ENCODE measurements at regions not wholly inside any gene's neighbourhood (a gene's known extent, or its start where the extent isn't known, plus 50 kb on each side); places are given as distances from the start of the nearest gene placed in this dataset.

DNA sequence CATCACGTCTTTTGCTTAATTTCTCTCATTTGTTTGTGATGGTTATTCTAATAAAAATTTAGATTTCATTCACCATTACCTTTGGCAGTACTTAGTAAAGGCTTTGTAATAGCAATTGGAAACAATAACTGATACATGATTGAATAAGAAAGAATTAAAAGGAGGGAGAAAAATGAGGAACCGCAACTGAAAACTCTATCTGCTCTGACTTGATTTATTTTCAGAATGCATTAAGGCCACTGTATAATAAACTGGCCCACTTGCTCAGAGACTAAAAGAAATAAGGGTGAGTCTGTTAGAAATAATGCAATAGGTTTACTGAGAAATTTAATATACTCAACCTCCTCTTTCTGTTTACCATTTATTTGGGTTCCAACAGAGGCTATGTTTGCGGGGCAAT lies 351.5 kb downstream of the TMA16 start:
- no peaks in the 10 kb centered on the region for H3K4me1 Mint-ChIP-seq (ENCODE audit: unreplicated experiment)
- no peaks in the 10 kb centered on the region for H3K27me3 Mint-ChIP-seq
- no peak overlapping the region for H3K27ac Mint-ChIP-seq
- H3K9me3 Mint-ChIP-seq = no peaks in the 10 kb centered on the region
- no peak overlapping the region for H3K4me3 Mint-ChIP-seq
- DNase-seq (ENCODE audit: extremely low spot score, unreplicated experiment) = no peak
- H3K36me3 Mint-ChIP-seq = no peaks in the 10 kb centered on the region
- no peak for TF ChIP-seq CTCF (conservative IDR thresholded peaks at IDR 0.05)

DNA sequence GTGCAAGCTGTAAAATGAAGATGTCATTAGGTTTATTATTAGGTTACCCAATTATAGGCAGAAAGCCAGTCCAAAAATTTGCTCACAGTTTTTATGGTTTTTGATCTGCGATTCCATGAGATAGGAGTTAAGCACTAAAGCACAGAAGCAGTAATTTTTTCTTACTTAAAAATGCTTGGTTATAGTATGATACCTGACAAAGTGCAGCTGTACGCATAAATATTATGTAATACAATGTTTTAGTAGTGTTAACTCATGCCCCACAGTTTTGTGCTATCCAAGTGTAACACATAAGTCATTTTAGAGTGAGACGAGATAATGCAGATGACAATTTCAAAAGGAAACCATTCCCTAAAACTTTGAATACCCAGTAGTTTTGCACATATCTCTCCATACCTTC lies 357.8 kb downstream of the TMA16 start:
- H3K9me3 Mint-ChIP-seq = no peaks in the 10 kb centered on the region
- no peaks in the 10 kb centered on the region for H3K36me3 Mint-ChIP-seq
- no peak for TF ChIP-seq CTCF (conservative IDR thresholded peaks at IDR 0.05)
- H3K27me3 Mint-ChIP-seq = no peaks in the 10 kb centered on the region
- H3K4me1 Mint-ChIP-seq (ENCODE audit: unreplicated experiment) = no peaks in the 10 kb centered on the region
- no peak overlapping the region for H3K4me3 Mint-ChIP-seq
- no peak overlapping the region for H3K27ac Mint-ChIP-seq
- DNase-seq (ENCODE audit: extremely low spot score, unreplicated experiment) = no peak

DNA sequence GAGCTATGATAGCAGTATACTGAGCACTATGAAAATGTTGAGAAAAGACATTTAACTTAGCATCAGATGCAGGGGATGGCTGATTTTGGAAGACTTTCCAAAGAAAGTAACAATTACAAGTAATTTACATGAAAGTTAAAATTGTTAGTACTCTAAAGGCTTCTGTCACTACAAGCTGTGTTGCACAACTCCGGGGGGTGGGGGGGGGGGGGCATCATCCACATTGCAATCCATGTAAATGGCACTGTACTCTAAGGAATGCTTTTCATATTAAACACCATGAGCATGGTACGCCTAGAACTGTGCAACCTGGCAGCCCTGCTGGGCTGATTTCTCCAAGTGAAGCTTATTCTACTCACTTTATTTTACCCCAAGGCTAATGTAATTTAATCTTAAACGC lies 363.4 kb downstream of the TMA16 start:
- H3K27ac Mint-ChIP-seq = no peak overlapping the region
- DNase-seq (ENCODE audit: extremely low spot score, unreplicated experiment) = no peak
- no peaks in the 10 kb centered on the region for H3K27me3 Mint-ChIP-seq
- no peaks in the 10 kb centered on the region for H3K4me1 Mint-ChIP-seq (ENCODE audit: unreplicated experiment)
- H3K4me3 Mint-ChIP-seq = no peak overlapping the region
- no peaks in the 10 kb centered on the region for H3K9me3 Mint-ChIP-seq
- H3K36me3 Mint-ChIP-seq = no peaks in the 10 kb centered on the region
- no peak for TF ChIP-seq CTCF (conservative IDR thresholded peaks at IDR 0.05)

- no peak overlapping the region for H3K27ac Mint-ChIP-seq
- no peaks in the 10 kb centered on the region for H3K4me1 Mint-ChIP-seq (ENCODE audit: unreplicated experiment)
- H3K27me3 Mint-ChIP-seq = no peaks in the 10 kb centered on the region
- no peak for DNase-seq (ENCODE audit: extremely low spot score, unreplicated experiment)
- H3K9me3 Mint-ChIP-seq = no peaks in the 10 kb centered on the region
- H3K36me3 Mint-ChIP-seq = no peaks in the 10 kb centered on the region
- TF ChIP-seq CTCF (conservative IDR thresholded peaks at IDR 0.05) = no peak
- H3K4me3 Mint-ChIP-seq = no peak overlapping the region
Measured at GRCh38 chr4:163858515-163858914, 364.0 kb downstream of the TMA16 start.

GRCh38 chr4:163863082-163863481 lies 368.6 kb downstream of the TMA16 start:
- Mint-ChIP-seq H3K27ac (no peak overlapping the region), H3K27me3 (no peaks in the 10 kb centered on the region), H3K4me1 (ENCODE audit: unreplicated experiment) (no peaks in the 10 kb centered on the region), H3K4me3 (no peak overlapping the region), H3K9me3 (no peaks in the 10 kb centered on the region), H3K36me3 (no peaks in the 10 kb centered on the region)
- no peak for TF ChIP-seq CTCF (conservative IDR thresholded peaks at IDR 0.05)
- no peak for DNase-seq (ENCODE audit: extremely low spot score, unreplicated experiment)

GRCh38 chr4:163865010-163865409 lies 370.5 kb downstream of the TMA16 start:
- no peaks in the 10 kb centered on the region for H3K9me3 Mint-ChIP-seq
- H3K27me3 Mint-ChIP-seq = no peaks in the 10 kb centered on the region
- no peaks in the 10 kb centered on the region for H3K36me3 Mint-ChIP-seq
- H3K27ac Mint-ChIP-seq = no peak overlapping the region
- DNase-seq (ENCODE audit: extremely low spot score, unreplicated experiment) = no peak
- TF ChIP-seq CTCF (conservative IDR thresholded peaks at IDR 0.05) = no peak
- no peak overlapping the region for H3K4me3 Mint-ChIP-seq
- no peaks in the 10 kb centered on the region for H3K4me1 Mint-ChIP-seq (ENCODE audit: unreplicated experiment)

Data from type B pancreatic cell (in vitro differentiated cells).